ENCODE measurements at regions not wholly inside any gene's neighbourhood (a gene's known extent, or its start where the extent isn't known, plus 50 kb on each side); places are given as distances from the start of the nearest gene placed in this dataset.
"Not testable (repeated sequence)": the region's sequence is repeated elsewhere in the genome, so short reads cannot be mapped to it uniquely, and the experiment has no call there.

DNA sequence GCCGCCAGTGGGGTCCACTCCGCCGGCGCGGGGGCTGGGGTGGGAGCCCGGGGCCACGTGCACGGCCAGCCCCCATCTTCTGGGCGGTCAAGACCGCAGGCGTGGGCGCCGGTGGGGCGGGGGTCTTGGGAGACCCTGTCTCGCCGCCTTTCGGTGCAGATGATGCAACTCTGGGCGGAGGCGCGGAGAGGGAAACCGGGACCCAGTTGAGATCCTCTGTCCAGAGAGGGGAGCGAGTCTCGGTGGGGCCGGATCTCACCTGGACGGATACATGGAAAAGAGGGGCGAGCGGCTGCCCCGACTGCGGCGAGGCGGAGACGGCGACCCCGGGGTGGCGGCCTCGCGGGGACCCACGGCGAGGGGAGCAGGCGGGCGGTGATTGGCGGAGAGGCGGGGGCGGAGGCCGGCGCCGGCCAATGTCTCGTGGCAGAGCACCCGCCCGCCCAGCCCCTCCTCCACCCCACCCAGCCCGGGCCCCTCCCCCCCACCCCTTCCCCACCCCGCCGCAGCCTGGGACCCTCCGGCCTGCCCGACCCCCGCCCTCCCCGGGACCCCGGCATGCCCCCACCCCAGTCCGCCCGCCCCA lies 4054.1 kb upstream of the TPTE start:
- TF ChIP-seq, protein P1, sequence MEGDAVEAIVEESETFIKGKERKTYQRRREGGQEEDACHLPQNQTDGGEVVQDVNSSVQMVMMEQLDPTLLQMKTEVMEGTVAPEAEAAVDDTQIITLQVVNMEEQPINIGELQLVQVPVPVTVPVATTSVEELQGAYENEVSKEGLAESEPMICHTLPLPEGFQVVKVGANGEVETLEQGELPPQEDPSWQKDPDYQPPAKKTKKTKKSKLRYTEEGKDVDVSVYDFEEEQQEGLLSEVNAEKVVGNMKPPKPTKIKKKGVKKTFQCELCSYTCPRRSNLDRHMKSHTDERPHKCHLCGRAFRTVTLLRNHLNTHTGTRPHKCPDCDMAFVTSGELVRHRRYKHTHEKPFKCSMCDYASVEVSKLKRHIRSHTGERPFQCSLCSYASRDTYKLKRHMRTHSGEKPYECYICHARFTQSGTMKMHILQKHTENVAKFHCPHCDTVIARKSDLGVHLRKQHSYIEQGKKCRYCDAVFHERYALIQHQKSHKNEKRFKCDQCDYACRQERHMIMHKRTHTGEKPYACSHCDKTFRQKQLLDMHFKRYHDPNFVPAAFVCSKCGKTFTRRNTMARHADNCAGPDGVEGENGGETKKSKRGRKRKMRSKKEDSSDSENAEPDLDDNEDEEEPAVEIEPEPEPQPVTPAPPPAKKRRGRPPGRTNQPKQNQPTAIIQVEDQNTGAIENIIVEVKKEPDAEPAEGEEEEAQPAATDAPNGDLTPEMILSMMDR (IDR thresholded peaks at IDR 0.05 in 4 of 5, conservative IDR thresholded peaks at IDR 0.05 in 1 of 5) = not testable (repeated sequence)
- not testable (repeated sequence) for TF ChIP-seq POLR2A (IDR thresholded peaks at IDR 0.05)
